ENCODE measurements at regions not wholly inside any gene's neighbourhood (a gene's known extent, or its start where the extent isn't known, plus 50 kb on each side); places are given as distances from the start of the nearest gene placed in this dataset.
"Not testable (repeated sequence)": the region's sequence is repeated elsewhere in the genome, so short reads cannot be mapped to it uniquely, and the experiment has no call there.

- TF ChIP-seq, protein P1, sequence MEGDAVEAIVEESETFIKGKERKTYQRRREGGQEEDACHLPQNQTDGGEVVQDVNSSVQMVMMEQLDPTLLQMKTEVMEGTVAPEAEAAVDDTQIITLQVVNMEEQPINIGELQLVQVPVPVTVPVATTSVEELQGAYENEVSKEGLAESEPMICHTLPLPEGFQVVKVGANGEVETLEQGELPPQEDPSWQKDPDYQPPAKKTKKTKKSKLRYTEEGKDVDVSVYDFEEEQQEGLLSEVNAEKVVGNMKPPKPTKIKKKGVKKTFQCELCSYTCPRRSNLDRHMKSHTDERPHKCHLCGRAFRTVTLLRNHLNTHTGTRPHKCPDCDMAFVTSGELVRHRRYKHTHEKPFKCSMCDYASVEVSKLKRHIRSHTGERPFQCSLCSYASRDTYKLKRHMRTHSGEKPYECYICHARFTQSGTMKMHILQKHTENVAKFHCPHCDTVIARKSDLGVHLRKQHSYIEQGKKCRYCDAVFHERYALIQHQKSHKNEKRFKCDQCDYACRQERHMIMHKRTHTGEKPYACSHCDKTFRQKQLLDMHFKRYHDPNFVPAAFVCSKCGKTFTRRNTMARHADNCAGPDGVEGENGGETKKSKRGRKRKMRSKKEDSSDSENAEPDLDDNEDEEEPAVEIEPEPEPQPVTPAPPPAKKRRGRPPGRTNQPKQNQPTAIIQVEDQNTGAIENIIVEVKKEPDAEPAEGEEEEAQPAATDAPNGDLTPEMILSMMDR (IDR thresholded peaks at IDR 0.05; ENCODE audit: insufficient read depth, low read length), result not testable (repeated sequence)
- not testable (repeated sequence) for TF ChIP-seq GABPA (IDR thresholded peaks at IDR 0.05; ENCODE audit: low read depth); REST (IDR thresholded peaks at IDR 0.05; ENCODE audit: insufficient replicate concordance, low read depth); POLR2AphosphoS5 (IDR thresholded peaks at IDR 0.05; ENCODE audit: low read depth); SPI1 (IDR thresholded peaks at IDR 0.05; ENCODE audit: borderline replicate concordance, low read depth)
Observed at GRCh38 chr2:111451692-111452199, 331.0 kb downstream of the BCL2L11 start.
